ENCODE measurements at regions not wholly inside any gene's neighbourhood (a gene's known extent, or its start where the extent isn't known, plus 50 kb on each side); places are given as distances from the start of the nearest gene placed in this dataset.

GRCh38 chr4:41877020-41877796 lies 58.0 kb upstream of the TMEM33 start:
- TF ChIP-seq, protein P1, sequence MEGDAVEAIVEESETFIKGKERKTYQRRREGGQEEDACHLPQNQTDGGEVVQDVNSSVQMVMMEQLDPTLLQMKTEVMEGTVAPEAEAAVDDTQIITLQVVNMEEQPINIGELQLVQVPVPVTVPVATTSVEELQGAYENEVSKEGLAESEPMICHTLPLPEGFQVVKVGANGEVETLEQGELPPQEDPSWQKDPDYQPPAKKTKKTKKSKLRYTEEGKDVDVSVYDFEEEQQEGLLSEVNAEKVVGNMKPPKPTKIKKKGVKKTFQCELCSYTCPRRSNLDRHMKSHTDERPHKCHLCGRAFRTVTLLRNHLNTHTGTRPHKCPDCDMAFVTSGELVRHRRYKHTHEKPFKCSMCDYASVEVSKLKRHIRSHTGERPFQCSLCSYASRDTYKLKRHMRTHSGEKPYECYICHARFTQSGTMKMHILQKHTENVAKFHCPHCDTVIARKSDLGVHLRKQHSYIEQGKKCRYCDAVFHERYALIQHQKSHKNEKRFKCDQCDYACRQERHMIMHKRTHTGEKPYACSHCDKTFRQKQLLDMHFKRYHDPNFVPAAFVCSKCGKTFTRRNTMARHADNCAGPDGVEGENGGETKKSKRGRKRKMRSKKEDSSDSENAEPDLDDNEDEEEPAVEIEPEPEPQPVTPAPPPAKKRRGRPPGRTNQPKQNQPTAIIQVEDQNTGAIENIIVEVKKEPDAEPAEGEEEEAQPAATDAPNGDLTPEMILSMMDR (IDR thresholded peaks at IDR 0.05), result no peak
- TF ChIP-seq POLR2A (IDR thresholded peaks at IDR 0.05), result no peak
